Frontal cortex (tissue), 3 donors: ENCODE measurements at regions not wholly inside any gene's neighbourhood (a gene's known extent, or its start where the extent isn't known, plus 50 kb on each side); places are given as distances from the start of the nearest gene placed in this dataset.
A peak's percentile ranks its signal among the peaks of the same experiment; 100 is the strongest.
"Not testable (repeated sequence)": the region's sequence is repeated elsewhere in the genome, so short reads cannot be mapped to it uniquely, and the experiment has no call there.

Experiments used
- DNase-seq, 2 donors: peaks; one replicate each; pipeline ENCODE4 v3.0.0; 2012; ENCODE audit warnings: low spot score in 2 of 2
- FAIRE-seq: peaks from 2 replicates; lab custom pipeline; 2012; peaks lifted over from hg19 to GRCh38; lab: Jason Lieb, UNC
- donor health status: control.
- donor health status: control.
- donor health status: control.

DNA sequence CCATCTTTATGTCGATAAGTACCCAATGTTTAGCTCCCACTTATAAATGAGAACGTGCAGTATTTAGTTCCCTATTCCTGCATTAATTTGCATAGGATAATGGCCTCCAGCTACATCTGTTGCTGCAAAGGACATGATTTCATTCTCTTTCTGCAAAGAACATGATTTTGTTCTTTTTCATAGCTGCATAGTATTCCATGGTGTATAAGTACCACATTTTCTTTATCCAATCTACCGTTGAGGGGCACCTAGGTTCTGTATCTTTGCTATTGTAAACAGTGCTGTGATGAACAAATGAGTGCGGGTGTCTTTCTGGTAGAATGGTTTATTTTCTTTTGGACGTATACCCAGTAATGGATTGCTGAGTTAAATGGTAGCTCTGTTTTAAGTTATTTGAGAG, 63.0 kb downstream of the HLX start:
- FAIRE-seq, result no peak

DNA sequence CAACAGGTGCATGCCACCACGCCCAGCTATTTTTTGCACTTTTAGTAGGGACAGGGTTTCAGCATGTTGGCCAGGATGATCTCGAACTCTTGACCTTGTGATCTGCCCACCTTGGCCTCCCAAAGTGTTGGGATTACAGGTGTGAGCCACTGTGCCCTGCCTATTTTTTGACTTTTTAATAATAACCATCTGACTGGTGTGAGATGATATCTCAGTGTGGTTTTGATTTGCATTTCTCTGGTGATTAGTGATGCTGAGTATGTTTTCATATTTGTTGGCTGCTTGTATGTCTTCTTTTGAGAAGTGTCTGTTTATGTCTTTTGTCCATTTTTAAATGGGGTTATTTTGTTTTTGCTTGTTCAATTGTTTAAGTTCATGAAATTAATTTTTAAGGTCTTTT, 63.7 kb downstream of the HLX start:
- not testable (repeated sequence) for FAIRE-seq, DNase-seq

More for the DNA sequence above, 63.0 kb downstream of the HLX start:
- DNase-seq, result no peak

DNA sequence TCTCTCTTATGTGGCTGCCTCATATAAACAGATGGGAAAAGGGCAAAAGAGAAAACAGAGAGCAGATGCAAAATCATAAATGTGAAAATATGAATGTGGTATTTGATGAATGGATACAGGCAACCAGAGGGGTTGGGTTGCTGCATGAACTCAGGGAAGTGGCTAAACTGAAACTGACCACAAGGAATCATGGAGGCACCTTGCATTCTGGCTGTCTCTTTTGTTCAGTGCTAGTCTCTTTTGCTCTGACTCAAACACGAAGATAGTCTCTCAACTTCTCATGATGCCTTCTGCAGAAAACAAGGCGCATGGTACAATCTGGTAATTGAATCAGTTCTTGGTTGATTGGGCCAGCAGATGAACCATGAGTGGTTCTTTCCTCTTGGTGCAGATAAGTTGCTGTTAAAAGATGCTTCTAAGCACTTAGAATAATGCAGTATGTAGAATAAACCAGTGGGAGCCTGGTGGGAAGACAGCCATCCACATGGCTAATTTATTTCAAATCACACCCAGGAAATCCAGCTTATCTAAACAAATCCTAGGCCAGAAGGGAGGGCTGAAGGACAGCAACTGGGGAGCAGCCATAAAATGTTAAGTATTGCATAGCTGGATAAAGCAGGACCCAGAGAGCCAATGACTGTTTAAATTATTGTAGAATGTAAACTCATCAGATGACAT, 64.2 kb downstream of the HLX start:
- DNase-seq, result no peak
- FAIRE-seq, result no peak

DNA sequence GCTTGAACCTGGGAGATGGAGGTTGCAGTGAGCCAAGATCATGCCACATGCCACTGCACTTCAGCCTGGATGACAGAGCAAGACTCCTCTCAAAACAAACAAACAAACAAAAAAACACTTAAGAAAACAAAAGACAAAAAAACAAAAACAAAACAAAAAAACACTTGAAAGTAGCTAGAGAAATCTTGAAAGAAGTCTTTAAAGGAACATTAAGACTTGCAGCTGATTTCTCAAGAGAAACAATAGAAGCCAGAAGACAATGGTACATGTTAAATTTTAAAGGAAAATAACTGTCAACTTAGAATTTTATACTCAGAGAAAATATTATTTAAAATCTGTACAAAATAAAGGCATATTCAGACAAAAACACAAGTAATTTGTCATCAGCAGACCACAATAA, 71.3 kb downstream of the HLX start:
- no peak for DNase-seq
- no peak for FAIRE-seq

DNA sequence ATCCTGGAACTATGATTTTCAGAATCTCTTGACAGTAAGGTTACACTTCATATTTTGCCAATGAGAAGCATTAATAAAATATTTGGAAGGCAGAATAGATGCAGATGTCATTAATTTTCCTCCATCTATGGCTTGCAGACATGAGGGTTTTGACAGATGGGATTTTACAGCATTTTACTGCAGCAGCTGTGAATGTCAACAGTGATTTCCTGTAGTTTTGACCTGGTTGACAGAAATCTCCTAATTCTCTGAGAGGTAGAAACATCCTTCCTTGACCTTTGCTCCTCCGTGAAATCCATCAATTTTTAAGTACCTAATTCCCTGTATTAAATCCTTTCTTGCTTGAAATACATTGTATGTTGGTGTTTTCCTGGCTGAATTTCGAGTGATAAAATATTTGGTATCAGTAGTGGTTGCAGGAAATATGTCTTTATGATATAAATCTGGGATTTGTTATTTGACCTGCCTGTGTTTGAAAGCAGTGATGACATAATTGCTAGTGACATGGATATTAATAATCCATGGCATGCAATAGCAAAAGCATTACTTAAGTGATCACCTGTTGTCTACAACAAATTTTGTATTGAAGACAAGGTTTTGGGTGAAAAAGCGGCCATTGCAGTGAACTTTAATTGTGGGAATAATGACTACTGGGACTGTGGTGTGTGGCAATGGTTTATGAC, 73.9 kb downstream of the HLX start:
- FAIRE-seq, result no peak
- no peak for DNase-seq

DNA sequence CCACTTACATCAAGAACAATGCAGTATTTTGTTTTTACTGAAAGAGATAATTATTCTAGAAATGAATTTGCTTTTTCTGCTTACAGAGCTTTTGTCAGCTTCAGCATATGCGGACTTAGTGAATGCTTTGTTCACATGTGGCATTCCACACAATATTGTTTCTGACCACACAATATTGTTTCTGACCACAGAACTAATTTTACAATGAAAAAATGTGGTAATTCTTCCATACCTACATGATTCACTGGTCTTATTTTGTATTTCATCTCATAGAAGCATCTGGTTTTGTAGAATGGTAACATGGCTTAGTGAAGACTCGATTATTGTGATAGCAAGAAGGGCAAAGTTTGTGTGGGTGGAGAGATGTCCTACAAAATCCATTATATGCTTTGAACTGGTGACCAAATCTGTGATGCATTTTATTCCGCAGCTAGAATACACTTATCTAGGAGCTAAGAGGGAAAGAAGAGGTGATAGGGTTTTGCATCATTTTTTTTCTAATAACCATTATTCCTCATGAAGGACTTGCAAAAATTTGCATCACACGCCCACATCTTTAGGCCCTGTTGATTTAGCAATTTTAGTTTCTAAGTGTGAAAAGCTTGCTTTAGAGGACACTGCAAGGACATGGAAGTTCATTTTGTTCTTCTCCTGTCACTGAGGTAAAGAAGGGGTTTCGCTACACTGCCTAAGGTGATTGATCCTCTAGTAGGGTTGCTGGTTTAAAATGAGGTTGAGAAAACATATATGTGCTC, 75.3 kb downstream of the HLX start:
- DNase-seq (no peak), FAIRE-seq (no peak)

DNA sequence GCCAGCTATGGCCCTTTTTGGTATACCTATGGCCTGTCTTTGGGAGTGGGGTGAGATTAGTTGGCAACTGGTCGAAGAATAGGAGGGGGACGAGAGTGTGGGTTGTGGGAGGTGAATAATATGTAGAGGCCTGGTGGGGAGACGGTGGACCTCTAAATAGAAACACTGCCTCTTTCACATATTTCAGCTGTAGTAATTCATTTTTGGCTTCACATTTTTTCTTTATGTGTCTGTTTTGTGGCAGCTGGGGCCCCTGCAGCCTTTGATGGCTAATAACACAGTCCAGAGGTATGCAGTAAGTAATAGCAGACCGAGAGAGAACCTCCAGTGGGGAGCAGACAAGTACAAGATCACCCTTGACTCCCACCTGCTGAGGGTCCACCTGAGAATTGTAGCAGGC, 75.9 kb downstream of the HLX start:
- FAIRE-seq, result no peak

DNA sequence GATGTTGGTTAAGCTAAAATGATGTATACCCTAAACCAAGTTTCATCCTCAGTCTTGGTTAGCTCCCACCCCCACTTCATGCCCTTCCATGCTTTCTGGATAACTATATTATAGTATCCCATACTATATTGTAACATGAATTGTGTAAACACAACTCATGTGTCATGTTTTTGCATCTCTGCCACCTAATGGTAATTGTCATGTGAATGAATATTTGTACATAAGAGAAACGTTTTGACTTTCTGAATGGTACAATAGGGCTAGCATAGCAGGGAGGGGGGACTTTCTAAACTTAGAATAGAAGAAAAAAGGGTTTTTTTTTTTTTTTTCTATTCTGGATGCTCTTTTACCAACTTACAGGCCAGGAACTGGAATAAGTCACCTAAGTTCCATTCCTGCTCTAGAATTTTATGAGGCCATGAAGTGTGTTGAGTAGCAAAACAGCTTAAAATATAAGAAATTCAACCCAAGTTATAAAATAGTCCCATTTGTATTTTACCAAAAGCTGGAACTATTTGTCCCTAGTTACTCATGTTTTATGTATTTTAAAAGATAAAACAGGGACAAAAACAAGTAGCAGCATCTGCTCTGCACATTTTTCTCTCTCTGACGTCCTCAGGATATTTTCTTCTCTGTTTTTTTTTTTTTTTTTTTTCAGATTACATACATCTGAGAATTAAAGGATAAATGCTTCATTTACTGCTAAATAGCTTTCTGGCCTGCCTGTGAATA, 77.4 kb downstream of the HLX start:
- DNase-seq (no peak), FAIRE-seq (no peak)

More for the DNA sequence above, 75.9 kb downstream of the HLX start:
- no peak for DNase-seq

DNA sequence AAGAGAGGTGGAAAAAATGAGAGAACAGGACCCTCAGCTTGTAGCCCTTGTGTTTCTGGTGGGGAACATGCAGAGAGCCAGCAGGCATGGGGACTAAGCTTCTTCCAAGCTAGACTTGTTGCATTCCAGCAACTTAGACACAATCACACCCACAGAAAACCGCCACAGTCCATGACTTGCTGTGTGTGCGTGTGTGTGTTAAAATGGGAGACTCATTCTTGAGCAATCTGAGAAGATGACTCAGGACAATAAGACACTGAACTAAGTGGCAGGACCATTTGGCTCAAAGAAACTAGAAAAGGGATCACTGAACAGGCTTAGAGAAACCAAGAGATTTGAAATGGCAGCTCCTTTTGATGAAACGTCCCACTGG, 78.0 kb downstream of the HLX start:
- FAIRE-seq (no peak), DNase-seq (no peak)

DNA sequence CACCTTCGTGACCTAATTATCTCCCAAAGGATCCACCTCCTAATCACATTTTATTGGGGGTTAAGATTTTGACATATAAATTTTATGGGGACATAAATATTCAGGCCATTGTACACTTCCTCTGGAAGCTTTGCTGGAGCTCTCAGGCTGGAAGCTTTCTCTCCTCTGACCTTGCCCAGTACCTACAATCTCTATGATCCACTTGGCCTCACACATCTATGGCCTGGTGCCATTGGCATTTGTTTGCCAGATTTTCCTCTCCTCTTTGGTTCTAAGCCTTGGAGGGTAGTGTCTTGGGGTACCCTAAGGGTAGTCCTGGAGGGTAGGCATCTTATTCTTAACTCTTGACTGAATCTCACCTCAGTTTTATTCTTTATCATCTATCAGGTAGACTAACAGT, 79.0 kb downstream of the HLX start:
- no peak for FAIRE-seq
- no peak for DNase-seq

DNA sequence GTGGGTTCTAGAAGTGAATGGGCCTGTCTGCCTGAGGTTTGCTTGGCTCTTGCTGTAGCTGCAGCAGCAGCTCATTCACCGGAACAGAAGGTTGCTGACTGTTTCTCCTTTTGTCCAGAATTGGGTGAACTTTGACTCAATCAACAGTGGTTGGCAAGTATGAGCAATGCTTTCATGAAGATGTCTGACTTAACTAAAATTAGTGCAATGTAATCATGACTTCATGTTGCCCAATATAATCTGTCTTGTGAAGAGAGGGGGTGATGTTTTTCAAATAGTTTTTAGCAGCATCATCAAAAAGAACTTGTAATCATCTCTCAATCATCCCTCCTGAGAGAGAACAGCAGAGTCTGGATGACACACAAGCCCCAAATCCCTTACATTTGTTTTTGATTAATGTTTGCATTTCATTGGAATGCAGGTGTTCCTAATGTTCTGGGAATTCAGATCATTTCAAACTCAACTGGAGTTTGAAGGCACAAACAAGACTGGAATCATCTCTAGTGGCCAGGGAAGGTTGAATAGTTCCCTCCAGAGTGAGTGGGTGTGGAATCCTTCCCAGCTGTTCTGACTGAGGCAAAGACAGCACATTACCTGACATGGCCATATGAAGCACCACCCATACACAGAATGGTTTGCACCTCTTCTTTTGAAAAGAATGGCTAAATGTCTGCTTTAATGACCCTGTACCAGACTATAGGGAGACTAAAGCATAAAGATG, 82.9 kb downstream of the HLX start:
- FAIRE-seq (no peak), DNase-seq (no peak)

DNA sequence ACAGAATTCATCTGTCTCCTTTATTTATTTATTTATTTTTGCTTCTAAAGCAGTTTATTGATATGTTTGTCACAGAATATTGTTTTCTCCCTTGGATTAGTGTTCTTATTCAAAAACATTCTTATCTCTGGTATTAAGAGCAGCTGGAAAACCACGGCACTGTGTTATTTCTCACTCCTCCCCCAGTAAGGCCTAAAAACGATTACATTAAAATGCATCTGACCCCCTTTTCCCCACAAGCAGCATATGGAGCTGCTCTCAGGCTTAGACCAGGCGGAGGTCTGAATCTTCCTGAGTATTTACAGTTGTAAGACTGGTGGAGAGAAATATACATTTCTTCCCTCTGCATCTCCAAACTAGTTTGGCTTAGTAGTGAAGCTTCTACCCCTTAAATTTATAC, 86.8 kb downstream of the HLX start:
- DNase-seq (no peak), FAIRE-seq (no peak)

DNA sequence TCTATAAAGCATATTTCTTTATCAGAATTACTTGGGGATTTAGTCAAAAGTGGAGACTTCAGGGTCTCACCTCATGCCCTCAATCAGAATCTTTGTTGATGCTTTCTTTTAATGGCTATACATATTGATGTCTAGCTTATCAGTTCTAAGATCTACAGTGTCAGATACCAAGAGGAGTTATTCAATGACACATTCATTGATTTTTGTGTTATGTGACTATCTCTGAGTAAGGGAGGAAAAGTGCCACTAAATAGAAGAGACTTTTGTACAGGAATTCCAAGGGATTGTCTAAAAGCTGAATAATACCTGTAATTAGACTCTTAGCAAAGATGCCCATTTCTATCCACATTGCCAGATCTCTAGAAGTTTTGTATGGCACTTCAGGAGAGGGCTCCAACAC, 87.2 kb downstream of the HLX start:
- FAIRE-seq (no peak), DNase-seq (no peak)

DNA sequence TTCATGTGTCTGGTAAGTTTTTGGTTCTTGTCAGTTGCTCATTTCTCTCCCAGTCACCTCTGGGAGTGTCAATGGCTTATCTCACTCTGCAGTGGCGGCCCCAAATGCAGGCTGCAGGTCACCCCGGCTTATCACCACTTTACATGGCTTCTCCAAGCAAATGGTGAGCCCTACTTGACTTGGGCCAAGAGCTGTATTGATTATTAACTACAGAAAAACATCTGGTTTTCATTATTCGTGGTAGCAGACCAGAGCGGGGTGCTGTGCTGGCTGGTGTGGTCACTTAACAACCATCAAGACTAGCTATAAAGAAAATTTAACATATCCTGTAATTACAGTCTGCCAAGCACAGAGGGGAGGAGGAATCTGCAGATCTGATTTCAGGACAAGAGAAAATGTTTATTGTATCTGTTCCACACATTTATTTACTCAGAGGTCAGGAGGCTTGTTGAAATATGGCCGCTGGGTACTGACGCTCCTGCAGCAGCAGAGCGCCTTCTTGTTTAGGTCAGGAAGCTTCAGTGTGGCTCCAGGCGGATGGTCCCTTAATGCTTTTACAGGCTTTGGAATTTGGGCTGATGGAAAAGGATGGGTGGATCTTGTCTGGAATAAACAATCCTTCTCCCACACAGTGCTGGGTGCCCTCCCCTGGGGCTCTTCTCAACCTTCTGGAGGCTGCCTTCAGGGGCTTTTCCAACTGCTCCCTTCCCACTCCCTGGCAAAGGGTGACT, 87.8 kb downstream of the HLX start:
- no peak for FAIRE-seq
- no peak for DNase-seq

DNA sequence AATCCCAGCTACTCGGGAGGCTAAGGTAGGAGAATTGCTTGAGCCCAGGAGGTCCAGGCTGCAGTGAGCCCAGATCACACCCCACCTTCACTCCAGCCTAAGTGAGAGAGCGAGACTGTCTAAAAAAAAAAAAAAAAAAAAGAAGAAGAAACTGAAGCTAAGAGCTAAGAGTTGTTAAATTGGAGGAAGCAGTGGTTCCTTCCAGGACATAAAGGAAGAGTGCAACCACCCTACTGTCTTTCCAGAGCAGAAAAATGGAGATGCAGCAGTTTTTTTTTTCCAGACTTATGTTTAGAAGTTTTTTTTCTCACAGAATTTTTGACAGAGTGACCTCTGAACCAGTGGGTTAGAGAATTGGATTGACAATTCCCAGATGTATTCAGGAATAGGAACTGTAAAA, 88.7 kb downstream of the HLX start:
- no peak for DNase-seq
- FAIRE-seq, result no peak

DNA sequence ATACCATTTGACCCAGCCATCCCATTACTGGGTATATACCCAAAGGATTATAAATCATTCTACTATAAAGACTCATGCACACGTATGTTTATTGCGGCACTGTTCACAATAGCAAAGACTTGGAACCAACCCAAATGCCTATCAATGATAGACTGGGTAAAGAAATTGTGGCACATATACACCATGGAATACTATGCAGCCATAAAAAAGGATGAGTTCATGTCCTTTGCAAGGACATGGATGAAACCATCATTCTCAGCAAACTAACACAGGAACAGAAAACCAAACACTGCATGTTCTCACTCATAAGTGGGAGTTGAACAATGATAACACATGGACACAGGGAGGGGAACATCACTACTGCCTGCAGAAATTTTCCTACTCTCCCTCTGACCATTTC, 90.0 kb downstream of the HLX start:
- not testable (repeated sequence) for DNase-seq, FAIRE-seq

DNA sequence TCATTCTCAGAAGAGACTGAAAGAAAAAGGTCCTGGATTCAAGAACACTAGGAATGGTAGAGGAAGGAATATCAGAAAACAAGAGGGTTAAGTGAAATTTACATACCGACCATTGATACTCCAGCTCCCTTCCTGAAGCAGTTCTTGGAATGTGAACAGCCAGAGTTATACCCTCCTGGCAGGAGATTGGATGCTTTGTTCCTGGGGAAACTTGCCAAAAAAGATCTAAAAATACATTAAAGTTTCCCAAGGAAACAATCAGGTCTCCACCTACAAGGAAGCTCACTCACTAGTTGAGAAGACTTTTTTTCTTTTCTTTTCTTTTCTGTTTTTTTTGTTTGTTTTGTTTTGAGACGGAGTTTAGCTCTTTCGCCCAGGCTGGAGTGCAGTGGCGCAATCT, 91.1 kb downstream of the HLX start:
- DNase-seq (no peak), FAIRE-seq (no peak)

DNA sequence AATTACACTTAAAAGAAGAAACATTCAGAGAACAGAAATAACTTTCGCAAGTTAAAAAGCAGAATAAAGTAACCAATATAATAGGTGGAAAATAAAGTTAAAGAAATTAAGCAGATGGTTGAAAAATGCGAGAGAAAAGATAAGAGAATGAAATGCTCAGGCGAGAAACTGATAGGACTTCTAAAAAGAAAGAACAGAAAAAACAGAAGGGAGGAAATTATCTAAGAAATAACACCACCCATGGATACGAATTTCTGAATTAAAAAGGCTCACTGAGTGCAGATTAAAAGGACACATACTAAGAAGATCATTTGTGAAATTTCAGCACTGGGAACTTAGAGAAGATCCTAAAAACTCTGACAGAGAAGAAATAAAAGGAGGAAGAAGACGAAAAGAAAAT, 92.0 kb downstream of the HLX start:
- FAIRE-seq (peak; percentile 8), DNase-seq (no peak)

DNA sequence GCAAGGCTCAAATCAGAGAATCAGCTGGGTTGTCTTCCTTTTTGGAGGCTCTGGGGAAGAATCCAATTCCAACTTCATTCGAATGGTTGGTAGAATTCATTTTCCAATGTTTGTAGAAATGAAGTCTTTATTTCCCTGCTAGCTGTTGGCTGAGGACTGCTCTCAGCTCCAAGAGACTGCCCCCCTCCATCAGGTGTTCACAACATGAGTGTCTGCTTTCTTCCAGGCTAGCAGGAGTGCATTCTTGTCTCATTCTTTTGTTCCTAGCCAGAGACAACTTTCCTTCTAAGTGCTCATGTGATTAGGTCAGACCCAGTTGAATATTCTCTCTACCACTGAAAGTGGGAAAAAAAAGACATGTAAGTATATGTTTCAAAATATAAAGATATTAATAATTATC, 95.2 kb downstream of the HLX start:
- DNase-seq (no peak), FAIRE-seq (no peak)
